Upper lobe of left lung (tissue), 4 donors: ENCODE measurements at regions not wholly inside any gene's neighbourhood (a gene's known extent, or its start where the extent isn't known, plus 50 kb on each side); places are given as distances from the start of the nearest gene placed in this dataset.

Source experiments
- EP300 ChIP-seq, 4 donors: sonication (generic); formaldehyde crosslinking; IDR thresholded peaks; one replicate each; pipeline ENCODE4 v1.5.1; 2017; ENCODE audit warnings: antibody characterized with exemption in 4 of 4, control low read depth in 2 of 4
- TF ChIP-seq, protein P1 (sequence below), 6 experiments: fragments of 450-650 bp in 4 of 6; fragments of 200-600 bp in 2 of 6; sonication (generic) in 2 of 6; IDR thresholded peaks; one replicate each; pipeline ENCODE4 v1.5.1; 2016 to 2019; ENCODE audit warnings: antibody characterized with exemption in 6 of 6

DNA sequence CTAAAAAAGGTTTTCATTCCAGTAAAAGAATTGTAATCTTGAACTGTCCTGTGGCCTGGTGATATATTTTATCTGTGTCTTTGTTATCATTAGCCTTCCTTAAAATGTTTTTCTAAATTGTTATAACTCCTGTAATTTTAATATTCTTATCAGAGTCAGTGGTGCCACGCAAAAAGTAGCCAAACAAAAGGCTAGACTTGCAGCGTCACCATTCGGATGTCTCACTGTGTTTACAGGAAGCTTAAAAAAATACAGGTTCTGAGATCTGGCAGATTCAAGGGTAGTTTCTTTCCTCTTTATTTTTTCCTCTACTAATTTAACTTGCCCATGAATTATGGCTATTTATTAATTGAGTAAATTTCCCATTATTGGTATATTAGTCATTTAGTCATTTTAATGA is 362.3 kb downstream of the MAT2B start:
- TF ChIP-seq, protein P1, sequence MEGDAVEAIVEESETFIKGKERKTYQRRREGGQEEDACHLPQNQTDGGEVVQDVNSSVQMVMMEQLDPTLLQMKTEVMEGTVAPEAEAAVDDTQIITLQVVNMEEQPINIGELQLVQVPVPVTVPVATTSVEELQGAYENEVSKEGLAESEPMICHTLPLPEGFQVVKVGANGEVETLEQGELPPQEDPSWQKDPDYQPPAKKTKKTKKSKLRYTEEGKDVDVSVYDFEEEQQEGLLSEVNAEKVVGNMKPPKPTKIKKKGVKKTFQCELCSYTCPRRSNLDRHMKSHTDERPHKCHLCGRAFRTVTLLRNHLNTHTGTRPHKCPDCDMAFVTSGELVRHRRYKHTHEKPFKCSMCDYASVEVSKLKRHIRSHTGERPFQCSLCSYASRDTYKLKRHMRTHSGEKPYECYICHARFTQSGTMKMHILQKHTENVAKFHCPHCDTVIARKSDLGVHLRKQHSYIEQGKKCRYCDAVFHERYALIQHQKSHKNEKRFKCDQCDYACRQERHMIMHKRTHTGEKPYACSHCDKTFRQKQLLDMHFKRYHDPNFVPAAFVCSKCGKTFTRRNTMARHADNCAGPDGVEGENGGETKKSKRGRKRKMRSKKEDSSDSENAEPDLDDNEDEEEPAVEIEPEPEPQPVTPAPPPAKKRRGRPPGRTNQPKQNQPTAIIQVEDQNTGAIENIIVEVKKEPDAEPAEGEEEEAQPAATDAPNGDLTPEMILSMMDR (IDR thresholded peaks at IDR 0.05) = no peak
- no peak for TF ChIP-seq EP300 (IDR thresholded peaks at IDR 0.05)
